ENCODE measurements at regions not wholly inside any gene's neighbourhood (a gene's known extent, or its start where the extent isn't known, plus 50 kb on each side); places are given as distances from the start of the nearest gene placed in this dataset.

GRCh38 chr4:81796790-81797528 lies 325.3 kb upstream of the RASGEF1B start:
- no peaks in the 10 kb centered on the region for H3K4me1 ChIP-seq (ENCODE audit: insufficient read depth, low read length, severe bottlenecking)
- no peaks in the 10 kb centered on the region for H3F3A ChIP-seq (ENCODE audit: insufficient read depth, low read length)
- no peak for TF ChIP-seq CTCF (IDR thresholded peaks at IDR 0.05; ENCODE audit: low read length)
- no peaks in the 10 kb centered on the region for H3K9me2 ChIP-seq (ENCODE audit: low read depth, low read length)
- H3K27me3 ChIP-seq (ENCODE audit: insufficient read depth, low read length): no peaks in the 10 kb centered on the region
- no peak overlapping the region for H3K27ac ChIP-seq (ENCODE audit: low read depth, low read length, poor library complexity, severe bottlenecking)
- no peak overlapping the region for H3K4me2 ChIP-seq (ENCODE audit: low read length)
- no peak overlapping the region for H2AFZ ChIP-seq (ENCODE audit: low read length)
- H3K79me2 ChIP-seq (ENCODE audit: insufficient read depth, low read length): no peaks in the 10 kb centered on the region
- no peaks in the 10 kb centered on the region for H4K20me1 ChIP-seq (ENCODE audit: insufficient read depth, low read length)
- no peaks in the 10 kb centered on the region for H3K9me3 ChIP-seq (ENCODE audit: low read length)
- no peak overlapping the region for H3K4me3 ChIP-seq (ENCODE audit: low read depth, low read length, poor library complexity, severe bottlenecking)
- H3K36me3 ChIP-seq (ENCODE audit: insufficient read depth, low read length): no peaks in the 10 kb centered on the region
- no peak overlapping the region for H3K9ac ChIP-seq (ENCODE audit: low read length)

- H3K9me3 ChIP-seq (ENCODE audit: low read length): no peaks in the 10 kb centered on the region
- H3K36me3 ChIP-seq (ENCODE audit: insufficient read depth, low read length): no peaks in the 10 kb centered on the region
- no peak overlapping the region for H3K27ac ChIP-seq (ENCODE audit: low read depth, low read length, poor library complexity, severe bottlenecking)
- no peaks in the 10 kb centered on the region for H3K27me3 ChIP-seq (ENCODE audit: insufficient read depth, low read length)
- no peaks in the 10 kb centered on the region for H3K79me2 ChIP-seq (ENCODE audit: insufficient read depth, low read length)
- H4K20me1 ChIP-seq (ENCODE audit: insufficient read depth, low read length): no peaks in the 10 kb centered on the region
- no peak overlapping the region for H3K9ac ChIP-seq (ENCODE audit: low read length)
- no peaks in the 10 kb centered on the region for H3K9me2 ChIP-seq (ENCODE audit: low read depth, low read length)
- no peaks in the 10 kb centered on the region for H3K4me1 ChIP-seq (ENCODE audit: insufficient read depth, low read length, severe bottlenecking)
- no peak overlapping the region for H3K4me2 ChIP-seq (ENCODE audit: low read length)
- H2AFZ ChIP-seq (ENCODE audit: low read length): no peak overlapping the region
- TF ChIP-seq CTCF (IDR thresholded peaks at IDR 0.05; ENCODE audit: low read length) (no peak), EZH2 (IDR thresholded peaks at IDR 0.05; ENCODE audit: borderline replicate concordance, low read length) (no peak)
- H3F3A ChIP-seq (ENCODE audit: insufficient read depth, low read length): no peaks in the 10 kb centered on the region
- H3K4me3 ChIP-seq (ENCODE audit: low read depth, low read length, poor library complexity, severe bottlenecking): no peak overlapping the region
Measured at GRCh38 chr4:81792521-81792920, 320.8 kb upstream of the RASGEF1B start.

- Histone ChIP-seq H3K4me1 (ENCODE audit: insufficient read depth, low read length, severe bottlenecking) (no peaks in the 10 kb centered on the region), H3K9me2 (ENCODE audit: low read depth, low read length) (no peaks in the 10 kb centered on the region), H3F3A (ENCODE audit: insufficient read depth, low read length) (no peaks in the 10 kb centered on the region), H4K20me1 (ENCODE audit: insufficient read depth, low read length) (no peaks in the 10 kb centered on the region), H2AFZ (ENCODE audit: low read length) (no peak overlapping the region), H3K27me3 (ENCODE audit: insufficient read depth, low read length) (no peaks in the 10 kb centered on the region), H3K79me2 (ENCODE audit: insufficient read depth, low read length) (no peaks in the 10 kb centered on the region), H3K9me3 (ENCODE audit: low read length) (no peaks in the 10 kb centered on the region), H3K27ac (ENCODE audit: low read depth, low read length, poor library complexity, severe bottlenecking) (no peak overlapping the region), H3K36me3 (ENCODE audit: insufficient read depth, low read length) (no peaks in the 10 kb centered on the region), H3K4me2 (ENCODE audit: low read length) (no peak overlapping the region), H3K9ac (ENCODE audit: low read length) (no peak overlapping the region), H3K4me3 (ENCODE audit: low read depth, low read length, poor library complexity, severe bottlenecking) (no peak overlapping the region)
- TF ChIP-seq EZH2 (IDR thresholded peaks at IDR 0.05; ENCODE audit: borderline replicate concordance, low read length): no peak
- no peak for TF ChIP-seq CTCF (IDR thresholded peaks at IDR 0.05; ENCODE audit: low read length)
Measured at GRCh38 chr4:81790477-81790876, 318.8 kb upstream of the RASGEF1B start.

All from OCI-LY1 (cell line).